H1 (cell line): ENCODE measurements at regions not wholly inside any gene's neighbourhood (a gene's known extent, or its start where the extent isn't known, plus 50 kb on each side); places are given as distances from the start of the nearest gene placed in this dataset.

Experiments
- CTCF ChIA-PET: fragments of 300-600 bp; sonication (Branson Sonifier 250); formaldehyde crosslinking; loops from one replicate; lab custom pipeline; 2021; ENCODE audit not compliant: partially characterized antibody; lab: Charles Lee
- POLR2A ChIA-PET: fragments of 300-600 bp; sonication (Branson Sonifier 250); formaldehyde crosslinking; loops from one replicate; lab custom pipeline; 2021; ENCODE audit warnings: inconsistent platforms; ENCODE audit not compliant: partially characterized antibody; lab: Charles Lee
- DNase-seq, 2 experiments: peaks; one replicate each; pipeline versions ENCODE4 v3.0.0 to v3.0.0-alpha.2; 2010 to 2022; ENCODE audit warnings: low spot score in 2 of 2, low read depth in 1 of 2, mixed read lengths in 1 of 2
- FAIRE-seq: peaks from 2 replicates; lab custom pipeline; 2011; peaks lifted over from hg19 to GRCh38; lab: Jason Lieb, UNC
- H2AFZ ChIP-seq: 2 replicates; pipeline ENCODE4 v1.8.1; 2012; ENCODE audit warnings: low read length, inconsistent platforms
- H2AK5ac ChIP-seq: 2 replicates; pipeline ENCODE4 v1.6.1; 2013; ENCODE audit warnings: low read depth, low read length
- H2BK120ac ChIP-seq: replicated peaks from 2 replicates; pipeline ENCODE3; 2013; ENCODE audit warnings: low read depth, low read length, inconsistent platforms
- H2BK12ac ChIP-seq: 2 replicates; pipeline ENCODE4 v1.6.1; 2013; ENCODE audit warnings: low read depth, low read length
- H2BK15ac ChIP-seq: 2 replicates; pipeline ENCODE4 v1.6.1; 2013; ENCODE audit warnings: low read length
- H2BK20ac ChIP-seq: 2 replicates; pipeline ENCODE4 v1.6.1; 2013; ENCODE audit warnings: low read length
- H2BK5ac ChIP-seq: 2 replicates; pipeline ENCODE4 v1.6.1; 2013; ENCODE audit warnings: low read depth, low read length
- H3K14ac ChIP-seq: 2 replicates; pipeline ENCODE4 v1.6.1; 2013; ENCODE audit warnings: inconsistent platforms; ENCODE audit not compliant: insufficient read length
- H3K18ac ChIP-seq: 2 replicates; pipeline ENCODE4 v1.6.1; 2013; ENCODE audit warnings: low read length; ENCODE audit errors: extremely low read depth
- H3K23ac ChIP-seq: 2 replicates; pipeline ENCODE4 v1.6.1; 2013; ENCODE audit warnings: inconsistent platforms; ENCODE audit not compliant: insufficient read length
- H3K23me2 ChIP-seq: 2 replicates; pipeline ENCODE4 v1.6.1; 2013; ENCODE audit warnings: low read depth, low read length
- H3K27ac ChIP-seq: 2 replicates; pipeline ENCODE4 v1.6.1; 2011; ENCODE audit warnings: low read depth, low read length, inconsistent platforms
- H3K27me3 ChIP-seq, 4 experiments: replicated peaks in 1 of 4; 1 replicate in 1 of 4; 2 replicates in 3 of 4; pipeline versions ENCODE4 v1.6.1 to v1.8.1; 2011 to 2013; ENCODE audit warnings: low read length in 3 of 4, mild to moderate bottlenecking in 3 of 4, inconsistent platforms in 2 of 4, mixed read lengths in 2 of 4, moderate library complexity in 1 of 4; ENCODE audit not compliant: control insufficient read depth in 3 of 4, insufficient read depth in 3 of 4; ENCODE audit errors: extremely low read depth in 1 of 4
- H3K36me3 ChIP-seq, 4 experiments: 2 replicates each; pipeline versions ENCODE4 v1.6.1 to v1.8.1; 2011 to 2013; ENCODE audit warnings: mild to moderate bottlenecking in 4 of 4, low read length in 3 of 4, moderate library complexity in 2 of 4, control low read depth in 1 of 4, inconsistent platforms in 1 of 4; ENCODE audit not compliant: insufficient read depth in 4 of 4, control insufficient read depth in 2 of 4
- H3K4ac ChIP-seq: replicated peaks from 2 replicates; pipeline ENCODE3; 2013; ENCODE audit warnings: low read length, low read depth, mixed read lengths, inconsistent platforms; ENCODE audit not compliant: insufficient read length
- H3K4me1 ChIP-seq, 4 experiments: replicated peaks in 1 of 4; 1 replicate in 1 of 4; 2 replicates in 3 of 4; pipeline versions ENCODE4 v1.6.1 to v1.8.1; 2011 to 2013; ENCODE audit warnings: low read length in 3 of 4, inconsistent platforms in 2 of 4, mixed read lengths in 1 of 4; ENCODE audit not compliant: insufficient read depth in 4 of 4, control insufficient read depth in 3 of 4
- H3K4me2 ChIP-seq, 2 experiments: 2 replicates each; pipeline versions ENCODE4 v1.6.1 to v1.8.1; 2011 to 2013; ENCODE audit warnings: low read depth in 2 of 2, low read length in 2 of 2, control low read depth in 1 of 2, inconsistent platforms in 1 of 2, mild to moderate bottlenecking in 1 of 2; ENCODE audit not compliant: insufficient read depth in 1 of 2
- H3K4me3 ChIP-seq, 4 experiments: fragments of 200-600, 300-600 bp in 1 of 4; sonication (generic), shearing (Covaris generic), sonication (Bioruptor Twin) in 1 of 4; 2 replicates each; pipeline versions ENCODE4 v1.5.1 to v1.8.1; 2011 to 2016; ENCODE audit warnings: low read length in 4 of 4, low read depth in 3 of 4, control low read depth in 2 of 4, inconsistent platforms in 2 of 4, mild to moderate bottlenecking in 2 of 4, mixed read lengths in 1 of 4, moderate library complexity in 1 of 4; ENCODE audit not compliant: insufficient read depth in 2 of 4; ENCODE audit errors: extremely low read depth in 1 of 4
- H3K56ac ChIP-seq: replicated peaks from 2 replicates; pipeline ENCODE3; 2013; ENCODE audit warnings: low read depth, mild to moderate bottlenecking, mixed read lengths, low read length, inconsistent platforms; ENCODE audit not compliant: insufficient read length
- H3K79me1 ChIP-seq: 2 replicates; pipeline ENCODE4 v1.6.1; 2013; ENCODE audit warnings: low read depth, low read length, control low read depth
- H3K79me2 ChIP-seq, 2 experiments: 2 replicates each; pipeline versions ENCODE4 v1.6.1 to v1.8.1; 2012 to 2013; ENCODE audit warnings: low read length in 2 of 2, mild to moderate bottlenecking in 2 of 2, inconsistent platforms in 1 of 2; ENCODE audit not compliant: insufficient read depth in 2 of 2, control insufficient read depth in 1 of 2
- H3K9ac ChIP-seq, 4 experiments: replicated peaks in 1 of 4; 1 replicate in 1 of 4; 2 replicates in 3 of 4; pipeline versions ENCODE4 v1.6.1 to v1.8.1; 2011 to 2013; ENCODE audit warnings: low read depth in 3 of 4, low read length in 3 of 4, control low read depth in 2 of 4, mild to moderate bottlenecking in 2 of 4, moderate library complexity in 2 of 4, inconsistent platforms in 1 of 4; ENCODE audit errors: extremely low read depth in 1 of 4
- H3K9me3 ChIP-seq, 2 experiments: 2 replicates each; pipeline versions ENCODE4 v1.6.1 to v1.8.1; 2012 to 2013; ENCODE audit warnings: mild to moderate bottlenecking in 2 of 2, moderate library complexity in 2 of 2, control low read depth in 1 of 2, inconsistent platforms in 1 of 2, low read depth in 1 of 2, low read length in 1 of 2, mixed read lengths in 1 of 2; ENCODE audit not compliant: insufficient read depth in 2 of 2
- H4K20me1 ChIP-seq, 2 experiments: replicated peaks in 1 of 2; 2 replicates each; pipeline versions ENCODE3 to v1.8.1; 2011 to 2013; ENCODE audit warnings: inconsistent platforms in 2 of 2, low read length in 2 of 2, mild to moderate bottlenecking in 1 of 2; ENCODE audit not compliant: insufficient read depth in 2 of 2, control insufficient read depth in 1 of 2
- H4K5ac ChIP-seq: 2 replicates; pipeline ENCODE4 v1.6.1; 2013; ENCODE audit warnings: low read length, low read depth, mixed read lengths, inconsistent platforms; ENCODE audit not compliant: insufficient read length
- H4K8ac ChIP-seq: 2 replicates; pipeline ENCODE4 v1.8.0; 2013; ENCODE audit warnings: mild to moderate bottlenecking, moderate library complexity, low read length, inconsistent platforms; ENCODE audit not compliant: insufficient read depth; ENCODE audit errors: extremely low read depth
- H4K91ac ChIP-seq: replicated peaks from 2 replicates; pipeline ENCODE3; 2013; ENCODE audit warnings: low read length, mixed read lengths, inconsistent platforms; ENCODE audit not compliant: insufficient read length
- CHD7 ChIP-seq: fragments of 300-600 bp; sonication (generic); IDR thresholded peaks from 2 replicates; pipeline ENCODE4 v1.7.1; 2012; ENCODE audit warnings: low read length, moderate library complexity, mild to moderate bottlenecking, inconsistent platforms; ENCODE audit not compliant: insufficient replicate concordance
- WGBS, 2 experiments: shearing (Covaris generic) in 1 of 2; methylation state at CpG; one replicate each; pipeline versions ENCODE4 v1.1.6 to v1.1.7; 2013 to 2015; ENCODE audit warnings: low lambda C conversion rate in 2 of 2, mixed read lengths in 2 of 2, inconsistent platforms in 1 of 2, low coverage in 1 of 2, missing lambda C conversion rate in 1 of 2; ENCODE audit not compliant: insufficient replicate concordance in 2 of 2, insufficient coverage in 1 of 2, insufficient read length in 1 of 2; ENCODE audit errors: extremely low coverage in 1 of 2, missing lambda C conversion rate in 1 of 2; 5-methylcytosine and 5-hydroxymethylcytosine counted together

- FAIRE-seq (no peak), DNase-seq (no peak)
- Histone ChIP-seq H3K36me3 (no peaks in the 10 kb centered on the region), H4K20me1 (no peaks in the 10 kb centered on the region), H3K18ac (no peak overlapping the region), H3K23me2 (no peaks in the 10 kb centered on the region), H3K4me2 (no peak overlapping the region), H3K14ac (no peak overlapping the region), H3K23ac (no peak overlapping the region), H2AK5ac (no peak overlapping the region), H3K9ac (no peak overlapping the region), H3K79me1 (no peaks in the 10 kb centered on the region), H3K56ac (no peak overlapping the region), H3K4ac (no peak overlapping the region), H2AFZ (no peak overlapping the region), H2BK120ac (no peak overlapping the region), H2BK5ac (no peak overlapping the region), H2BK20ac (no peak overlapping the region), H4K8ac (no peak overlapping the region), H4K5ac (no peak overlapping the region), H3K27ac (no peak overlapping the region), H2BK12ac (no peak overlapping the region), H3K27me3 (no peaks in the 10 kb centered on the region), H3K4me3 (no peak overlapping the region), H2BK15ac (no peak overlapping the region), H3K79me2 (no peaks in the 10 kb centered on the region), H4K91ac (no peak overlapping the region), H3K9me3 (no peaks in the 10 kb centered on the region), H3K4me1 (no peaks in the 10 kb centered on the region)
- WGBS, 2 experiments = 88% methylated on average over 4 of the region's 4 CpGs; no CpG with 5 or more reads in 1 of the 2 experiments
- POLR2A ChIA-PET = no interaction called here
- CTCF ChIA-PET = interaction anchor here (2.0 kb wide), 1 partner anchor 322 kb away, joined by 8 read pairs; no protein-coding TSS in a partner anchor
- no peak for TF ChIP-seq CHD7
Measured at GRCh38 chr9:13750061-13750460, 470.6 kb upstream of the MPDZ start.
